ENCODE measurements at regions not wholly inside any gene's neighbourhood (a gene's known extent, or its start where the extent isn't known, plus 50 kb on each side); places are given as distances from the start of the nearest gene placed in this dataset.

DNA sequence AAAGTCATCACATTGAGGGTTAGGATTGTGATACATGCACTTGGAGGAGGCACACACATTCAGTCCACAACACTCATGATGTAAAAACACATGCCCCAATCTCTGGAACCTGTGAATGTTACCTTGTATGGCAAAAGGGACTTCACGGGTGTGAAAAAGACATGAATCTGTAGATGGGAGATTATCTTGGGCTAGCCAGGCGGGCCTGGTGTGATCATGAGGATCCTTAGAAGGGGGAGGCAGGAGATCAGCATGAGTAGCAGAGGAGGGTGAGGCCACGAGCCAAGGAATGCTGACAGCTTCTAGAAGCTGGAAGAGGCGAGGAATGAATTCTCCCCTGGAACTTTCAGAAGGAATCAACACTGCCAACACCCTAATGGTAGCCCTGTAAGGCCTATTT lies 77.5 kb upstream of the ENPP6 start:
- no peak for TF ChIP-seq POLR2A (IDR thresholded peaks at IDR 0.05)
- TF ChIP-seq, protein P1, sequence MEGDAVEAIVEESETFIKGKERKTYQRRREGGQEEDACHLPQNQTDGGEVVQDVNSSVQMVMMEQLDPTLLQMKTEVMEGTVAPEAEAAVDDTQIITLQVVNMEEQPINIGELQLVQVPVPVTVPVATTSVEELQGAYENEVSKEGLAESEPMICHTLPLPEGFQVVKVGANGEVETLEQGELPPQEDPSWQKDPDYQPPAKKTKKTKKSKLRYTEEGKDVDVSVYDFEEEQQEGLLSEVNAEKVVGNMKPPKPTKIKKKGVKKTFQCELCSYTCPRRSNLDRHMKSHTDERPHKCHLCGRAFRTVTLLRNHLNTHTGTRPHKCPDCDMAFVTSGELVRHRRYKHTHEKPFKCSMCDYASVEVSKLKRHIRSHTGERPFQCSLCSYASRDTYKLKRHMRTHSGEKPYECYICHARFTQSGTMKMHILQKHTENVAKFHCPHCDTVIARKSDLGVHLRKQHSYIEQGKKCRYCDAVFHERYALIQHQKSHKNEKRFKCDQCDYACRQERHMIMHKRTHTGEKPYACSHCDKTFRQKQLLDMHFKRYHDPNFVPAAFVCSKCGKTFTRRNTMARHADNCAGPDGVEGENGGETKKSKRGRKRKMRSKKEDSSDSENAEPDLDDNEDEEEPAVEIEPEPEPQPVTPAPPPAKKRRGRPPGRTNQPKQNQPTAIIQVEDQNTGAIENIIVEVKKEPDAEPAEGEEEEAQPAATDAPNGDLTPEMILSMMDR (IDR thresholded peaks at IDR 0.05), result no peak
